GM21390 (cell line): ENCODE measurements at regions not wholly inside any gene's neighbourhood (a gene's known extent, or its start where the extent isn't known, plus 50 kb on each side); places are given as distances from the start of the nearest gene placed in this dataset.
"Not testable (repeated sequence)": the region's sequence is repeated elsewhere in the genome, so short reads cannot be mapped to it uniquely, and the experiment has no call there.

Experiments used
- ATAC-seq: cut with Tn5 transposase; IDR thresholded peaks from one replicate; pipeline ENCODE4 v1.9.1; 2021; ENCODE audit not compliant: unreplicated experiment

DNA sequence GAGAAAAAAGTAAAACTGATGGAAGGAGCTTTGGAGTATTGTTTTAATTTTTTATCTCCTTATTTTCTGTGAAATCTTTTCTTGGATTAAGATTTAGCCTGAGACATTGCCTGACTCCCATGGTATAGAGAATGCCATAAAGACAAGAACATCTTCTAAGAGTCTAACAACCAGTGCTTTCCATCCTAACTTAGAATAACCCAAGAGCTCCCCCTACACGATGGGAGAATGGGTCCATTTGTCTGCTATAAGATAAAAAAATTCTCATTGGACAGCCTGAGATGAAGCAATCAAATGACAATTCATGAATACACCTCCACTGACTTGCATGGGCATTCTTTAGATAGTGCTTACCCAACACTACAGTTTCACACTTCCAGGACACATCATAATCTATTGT is 478.1 kb downstream of the TTLL7 start:
- ATAC-seq, result no peak

DNA sequence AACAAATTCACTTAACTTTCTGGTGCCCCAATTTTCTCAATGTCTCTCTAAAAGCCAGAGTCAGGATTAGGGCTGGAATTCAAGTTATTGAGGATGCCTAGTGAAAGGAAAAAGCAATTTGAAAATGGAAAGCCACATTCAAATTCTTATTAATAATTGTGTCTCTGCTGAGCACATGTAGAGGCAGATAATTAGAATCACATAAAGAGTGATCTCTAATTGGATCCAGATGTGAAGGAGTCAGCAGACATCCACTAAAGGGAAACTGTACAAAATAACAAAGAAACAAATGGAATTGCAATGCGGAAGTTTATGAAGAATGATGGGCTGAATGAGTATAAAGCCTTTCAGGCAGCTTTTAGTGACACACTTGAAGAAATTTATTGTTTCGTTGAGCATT is 482.6 kb downstream of the TTLL7 start:
- no peak for ATAC-seq

GRCh38 chr1:83515578-83516154 is 483.3 kb downstream of the TTLL7 start:
- ATAC-seq, result no peak

DNA sequence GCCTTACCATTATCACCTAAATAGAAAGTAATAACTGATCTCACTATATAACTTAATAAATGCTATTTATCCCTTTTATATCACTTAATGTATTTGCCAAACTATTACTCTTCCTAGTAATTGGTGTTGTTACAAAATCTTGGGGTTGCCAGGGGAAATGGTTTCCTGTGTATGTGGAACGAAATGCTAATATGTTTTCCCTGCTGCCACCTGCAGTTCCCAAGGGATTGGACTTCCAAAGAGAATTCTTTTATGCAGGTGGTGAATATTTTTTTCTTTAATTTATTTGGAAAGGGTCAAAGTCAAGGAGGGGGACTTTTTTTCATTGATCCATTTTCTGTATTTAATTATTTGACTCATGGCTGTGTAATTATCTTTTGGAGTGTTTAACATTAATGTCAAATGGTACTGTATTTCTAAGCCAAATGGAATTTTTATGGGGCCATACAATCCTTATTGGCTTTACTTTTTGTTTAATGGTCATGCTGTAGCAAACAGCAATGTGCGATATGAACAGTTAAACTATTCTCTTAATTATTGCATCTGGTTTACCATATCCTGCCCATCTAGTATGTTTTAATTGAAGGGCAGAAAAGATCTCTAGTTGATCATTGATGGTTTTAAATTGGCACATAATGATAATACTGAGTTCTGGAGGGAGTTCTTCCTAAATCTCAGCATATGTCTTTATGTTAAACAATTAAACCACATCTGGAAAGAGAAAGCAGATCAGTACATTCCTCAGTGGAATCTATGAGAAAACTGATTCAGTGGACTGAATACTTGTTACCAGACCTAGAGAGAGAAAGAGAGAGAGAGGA is 486.3 kb downstream of the TTLL7 start:
- ATAC-seq, result no peak

GRCh38 chr1:83511146-83511726 is 487.7 kb downstream of the TTLL7 start:
- no peak for ATAC-seq

DNA sequence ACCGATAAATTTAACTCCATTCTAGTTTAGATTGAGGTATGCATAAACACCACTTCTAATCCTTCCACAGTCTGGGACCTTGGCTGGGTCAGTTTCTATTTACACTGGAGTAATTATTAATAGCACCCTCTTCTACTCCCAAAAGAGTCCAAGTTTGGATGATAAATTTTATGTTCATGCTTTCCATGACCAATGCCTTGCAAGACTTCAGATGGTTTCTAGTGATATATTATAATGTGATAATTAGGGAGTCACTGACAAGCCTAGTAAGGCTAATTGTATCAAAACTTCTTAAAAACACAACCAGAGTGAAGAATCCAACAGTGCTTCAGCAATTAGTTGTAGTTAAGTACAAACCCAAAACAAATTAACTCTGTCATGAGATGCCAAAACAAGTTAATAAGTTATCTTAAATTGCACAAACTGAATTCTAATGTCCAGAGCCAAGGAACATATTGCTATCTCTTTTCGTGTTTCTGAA is 489.6 kb downstream of the TTLL7 start:
- ATAC-seq, result no peak

DNA sequence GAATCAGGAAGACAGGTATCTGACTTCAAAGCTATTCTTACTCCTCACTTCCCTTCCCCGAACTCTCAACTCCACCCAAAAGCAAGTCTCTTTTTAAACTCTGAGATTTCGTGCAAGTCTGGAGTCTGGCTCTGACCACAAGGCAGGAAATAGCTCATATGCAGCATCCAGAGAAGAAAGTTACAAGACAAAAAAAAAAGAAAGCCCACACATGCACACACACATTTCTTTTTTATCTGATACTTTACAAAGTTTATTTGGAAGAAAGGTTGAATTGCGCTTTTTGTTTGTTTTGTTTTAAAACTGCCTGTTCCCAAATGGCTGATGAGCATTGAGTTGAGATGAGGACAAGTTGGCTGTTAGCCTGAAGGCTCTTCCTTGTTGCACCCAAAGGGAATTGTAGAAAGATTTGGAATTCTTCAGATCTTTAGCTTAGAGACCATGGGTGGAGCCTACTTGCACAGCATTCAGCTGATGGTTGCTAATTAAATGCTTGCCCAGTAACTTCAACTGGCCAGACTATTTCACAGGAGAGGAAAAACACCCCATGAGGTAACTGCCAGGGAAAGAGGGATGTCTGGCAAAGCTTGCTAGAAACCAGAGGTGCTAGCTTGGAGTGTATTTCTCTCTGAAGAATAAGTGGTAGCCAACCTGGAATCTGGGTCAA is 490.3 kb downstream of the TTLL7 start:
- peak; percentile 98 for ATAC-seq

GRCh38 chr1:83505148-83505547 is 493.8 kb downstream of the TTLL7 start:
- ATAC-seq, result no peak

DNA sequence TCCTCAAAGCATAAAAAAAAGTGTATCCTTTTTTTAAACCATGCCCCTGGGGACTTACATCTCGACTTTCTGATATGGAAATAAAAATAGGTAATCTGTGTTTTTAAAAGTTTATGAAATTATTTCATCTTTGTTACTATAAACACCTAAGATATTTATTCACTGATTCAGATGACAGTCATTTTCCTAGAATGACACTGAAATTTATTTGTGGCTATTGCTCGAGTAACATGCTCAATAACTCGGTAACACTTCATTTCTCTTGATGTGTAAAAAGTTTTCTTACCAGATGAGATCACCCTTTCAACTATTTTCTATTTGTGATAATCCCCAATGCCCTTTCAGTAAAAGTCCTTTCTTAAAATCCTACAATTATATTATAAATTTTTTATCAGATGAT is 495.8 kb downstream of the TTLL7 start:
- ATAC-seq, result no peak

DNA sequence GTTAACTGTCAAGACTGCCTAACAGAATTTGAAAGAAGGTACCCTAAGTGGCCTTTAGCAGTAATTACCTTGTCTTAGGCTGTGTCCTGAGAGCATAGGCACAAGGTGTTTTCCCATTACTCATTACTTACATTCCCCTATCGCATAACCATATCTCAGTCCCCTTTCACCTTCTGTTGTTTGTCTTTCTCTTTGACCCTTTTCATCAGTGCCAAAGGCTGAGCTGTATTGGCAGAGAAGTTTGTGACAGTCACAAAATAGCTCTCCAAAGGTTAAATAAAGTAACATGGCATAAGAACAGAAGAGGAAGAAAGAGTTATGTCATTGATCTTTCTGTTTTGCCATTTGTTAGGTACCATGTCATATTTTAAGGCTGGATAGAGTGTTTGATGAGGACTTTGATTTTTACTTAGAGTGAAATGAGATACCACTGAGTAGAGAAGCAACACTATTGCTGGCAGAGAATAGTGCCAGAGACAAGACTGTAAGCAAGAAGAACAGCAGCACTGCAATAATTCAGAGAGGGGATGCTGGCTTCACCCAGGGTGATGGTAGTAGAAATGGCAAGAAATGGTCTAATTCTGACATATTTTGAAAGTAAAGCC is 497.8 kb downstream of the TTLL7 start:
- peak; percentile 84 for ATAC-seq

DNA sequence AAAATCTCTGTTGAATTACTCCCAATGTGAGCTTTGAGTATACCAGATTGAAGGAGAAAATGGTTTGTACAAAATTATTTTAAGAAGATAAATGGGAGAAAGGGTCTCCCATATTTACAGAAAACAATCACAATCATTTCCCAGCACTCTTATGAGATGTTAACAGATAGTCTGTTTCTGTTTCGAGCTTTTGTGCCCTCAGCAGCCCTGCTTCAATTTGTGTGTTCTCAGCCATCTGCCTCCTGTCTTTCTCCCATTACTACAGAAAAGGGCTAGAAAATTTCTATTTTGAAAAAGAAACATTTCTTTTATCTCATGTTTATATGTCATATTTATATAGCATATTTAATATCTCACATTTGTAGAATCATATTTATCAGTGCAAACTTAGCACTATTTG is 498.4 kb downstream of the TTLL7 start:
- no peak for ATAC-seq

GRCh38 chr1:83499998-83500397 is 498.9 kb downstream of the TTLL7 start:
- peak; percentile 63 for ATAC-seq

- ATAC-seq, result no peak
These were observed 501.4 kb downstream of the TTLL7 start for GRCh38 chr1:83497563-83497962.

- no peak for ATAC-seq
These were observed 503.4 kb downstream of the TTLL7 start for GRCh38 chr1:83495560-83495959.

GRCh38 chr1:83493633-83494032 is 505.3 kb downstream of the TTLL7 start:
- no peak for ATAC-seq

DNA sequence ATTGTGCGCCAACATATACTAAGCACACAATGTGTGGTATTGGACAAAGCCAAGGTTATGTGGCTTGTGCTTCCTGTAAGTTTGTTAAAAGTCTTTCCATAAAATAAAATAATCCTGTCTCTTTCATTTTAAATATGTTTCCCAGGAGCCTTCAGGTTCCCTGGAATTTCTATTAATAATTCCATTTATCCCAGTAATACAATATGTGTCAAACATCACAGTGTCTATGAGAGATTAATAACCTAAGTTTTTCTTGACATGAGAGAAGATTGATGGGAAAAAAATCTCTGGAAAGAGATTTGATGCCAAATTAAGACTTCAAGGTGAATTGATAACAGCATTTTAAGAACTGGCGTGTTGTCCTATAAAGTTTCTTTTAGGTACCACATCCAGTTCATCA is 507.0 kb downstream of the TTLL7 start:
- no peak for ATAC-seq

- ATAC-seq, result no peak
These were observed 507.9 kb downstream of the TTLL7 start for GRCh38 chr1:83490988-83491387.

- peak; percentile 72 for ATAC-seq
These were observed 510.8 kb downstream of the TTLL7 start for GRCh38 chr1:83488105-83488504.

GRCh38 chr1:83487460-83487859 is 511.5 kb downstream of the TTLL7 start:
- not testable (repeated sequence) for ATAC-seq

DNA sequence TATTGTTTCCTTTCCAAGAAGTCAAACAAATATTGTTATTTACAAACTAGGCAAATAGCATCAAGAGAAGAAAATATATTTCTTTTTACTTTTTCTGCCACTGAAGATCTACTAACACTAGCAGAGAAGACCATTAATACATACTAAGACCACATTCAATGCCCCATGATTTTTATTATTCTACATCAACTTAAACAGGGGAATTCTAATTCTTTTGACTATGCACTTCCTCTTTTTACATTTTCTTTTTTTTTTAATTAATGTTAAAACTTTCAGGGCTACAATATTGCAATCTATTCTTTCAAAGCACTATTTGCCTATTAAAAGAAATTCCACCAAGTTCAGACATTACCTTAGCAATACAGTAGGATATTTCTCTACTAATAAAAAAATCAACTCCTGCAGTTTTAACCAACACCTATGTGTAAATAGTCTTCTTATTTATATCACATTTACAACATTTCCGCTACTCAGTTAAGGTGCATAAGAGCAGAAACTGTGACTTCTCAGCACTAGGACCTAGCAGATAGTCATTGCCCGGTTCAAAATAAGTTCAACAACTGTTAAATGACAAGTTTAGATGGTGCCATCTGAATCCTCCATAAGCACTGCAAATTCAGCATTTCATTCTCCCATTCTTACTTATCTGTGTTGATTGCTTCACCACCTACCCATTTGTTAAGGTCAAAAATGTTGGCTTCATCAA is 513.5 kb downstream of the TTLL7 start:
- ATAC-seq, result peak; percentile 35

- not testable (repeated sequence) for ATAC-seq
These were observed 517.6 kb downstream of the TTLL7 start for GRCh38 chr1:83481284-83481683.
